ENCODE measurements at regions not wholly inside any gene's neighbourhood (a gene's known extent, or its start where the extent isn't known, plus 50 kb on each side); places are given as distances from the start of the nearest gene placed in this dataset.

- no peaks in the 10 kb centered on the region for H3K36me3 Mint-ChIP-seq (ENCODE audit: low read depth)
- Histone ChIP-seq H3K4me1 (ENCODE audit: insufficient read depth, low read length) (no peaks in the 10 kb centered on the region), H3K36me3 (ENCODE audit: insufficient read depth, low read length) (no peaks in the 10 kb centered on the region), H3K9me3 (ENCODE audit: control insufficient read depth in 1 of 2, insufficient read depth in 1 of 2, low read length in 2 of 2) (no peaks in the 10 kb centered on the region), H3K4me3 (ENCODE audit: low read length) (no peak overlapping the region), H3K27me3 (ENCODE audit: control insufficient read depth in 1 of 2, insufficient read depth in 2 of 2, low read length in 2 of 2) (no peaks in the 10 kb centered on the region), H3K27ac (ENCODE audit: low read depth in 1 of 2, low read length in 2 of 2) (no peak overlapping the region)
- peaks cover 6% of the 10 kb centered on the region for H3K9me3 Mint-ChIP-seq
- intact Hi-C loops (cut with DNase I, micrococcal nuclease): no loop called here
- H3K4me1 Mint-ChIP-seq (ENCODE audit: low read depth): no peaks in the 10 kb centered on the region
- ChIA-PET CTCF (no interaction called here), POLR2A (no interaction called here)
- DNase-seq (no peak), ATAC-seq (ENCODE audit: poor library complexity) (no peak)
- no peak overlapping the region for H3K4me3 Mint-ChIP-seq
- H3K27me3 Mint-ChIP-seq: no peaks in the 10 kb centered on the region
- TF ChIP-seq CTCF (IDR thresholded peaks at IDR 0.05): no peak
- no peak overlapping the region for H3K27ac Mint-ChIP-seq
These were observed 61.2 kb upstream of the GABRA1 start for GRCh38 chr5:161786686-161787085.

- peaks cover 2% of the 10 kb centered on the region for H3K9me3 Mint-ChIP-seq
- H3K4me1 Mint-ChIP-seq (ENCODE audit: low read depth): no peaks in the 10 kb centered on the region
- no peak for DNase-seq
- no peaks in the 10 kb centered on the region for H3K36me3 Mint-ChIP-seq (ENCODE audit: low read depth)
- no peaks in the 10 kb centered on the region for H3K27me3 Mint-ChIP-seq
- no peak overlapping the region for H3K4me3 Mint-ChIP-seq
- CTCF ChIA-PET: no interaction called here
- POLR2A ChIA-PET: no interaction called here
- ATAC-seq (ENCODE audit: poor library complexity): no peak
- H3K27ac Mint-ChIP-seq: no peak overlapping the region
- no peak overlapping the region for H3K27ac ChIP-seq (ENCODE audit: low read depth in 1 of 2, low read length in 2 of 2)
- no peaks in the 10 kb centered on the region for H3K27me3 ChIP-seq (ENCODE audit: control insufficient read depth in 1 of 2, insufficient read depth in 2 of 2, low read length in 2 of 2)
- intact Hi-C loops (cut with DNase I, micrococcal nuclease): no loop called here
- H3K4me3 ChIP-seq (ENCODE audit: low read length): no peak overlapping the region
- H3K4me1 ChIP-seq (ENCODE audit: insufficient read depth, low read length): no peaks in the 10 kb centered on the region
- no peaks in the 10 kb centered on the region for H3K36me3 ChIP-seq (ENCODE audit: insufficient read depth, low read length)
- no peaks in the 10 kb centered on the region for H3K9me3 ChIP-seq (ENCODE audit: control insufficient read depth in 1 of 2, insufficient read depth in 1 of 2, low read length in 2 of 2)
- TF ChIP-seq CTCF (IDR thresholded peaks at IDR 0.05): no peak
These were observed 57.0 kb upstream of the GABRA1 start for GRCh38 chr5:161790926-161791325.

All from CD4-positive, alpha-beta T cell (primary cell).